ENCODE measurements at regions not wholly inside any gene's neighbourhood (a gene's known extent, or its start where the extent isn't known, plus 50 kb on each side); places are given as distances from the start of the nearest gene placed in this dataset.

DNA sequence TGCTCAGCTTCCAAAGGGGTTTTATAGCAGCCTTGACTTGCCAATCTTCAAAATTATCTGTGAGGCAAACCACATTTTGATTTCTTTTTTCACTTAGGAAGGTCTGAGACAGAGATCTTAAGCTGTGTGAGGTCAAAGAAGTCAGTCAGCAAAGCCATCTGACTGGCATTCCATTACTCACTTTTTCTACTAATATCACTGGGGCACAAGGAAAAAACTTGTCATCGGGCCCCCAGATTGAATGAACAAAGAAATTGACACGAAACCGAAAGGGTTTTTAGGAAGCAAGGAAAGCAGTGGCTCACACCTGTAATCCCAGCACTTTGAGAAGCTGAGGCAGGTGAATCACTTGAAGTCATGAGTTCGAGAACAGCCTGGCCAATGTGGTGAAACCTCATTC, 78.5 kb upstream of the FRMD4A start:
- TF ChIP-seq NFIC (IDR thresholded peaks at IDR 0.05; ENCODE audit: borderline replicate concordance) (no peak), JUND (IDR thresholded peaks at IDR 0.05) (no peak), CTCF (IDR thresholded peaks at IDR 0.05) (no peak), POLR2AphosphoS5 (IDR thresholded peaks at IDR 0.05; ENCODE audit: low read depth, low read length) (no peak), CHD2 (IDR thresholded peaks at IDR 0.05; ENCODE audit: low read length, partially characterized antibody) (no peak), SIN3A (IDR thresholded peaks at IDR 0.05; ENCODE audit: borderline replicate concordance, low read depth, low read length) (no peak), RFX5 (IDR thresholded peaks at IDR 0.05; ENCODE audit: low read length) (no peak), MAX (IDR thresholded peaks at IDR 0.05; ENCODE audit: low read depth) (no peak), MXI1 (IDR thresholded peaks at IDR 0.05; ENCODE audit: low read depth, low read length) (no peak)
- TF ChIP-seq, protein P1, sequence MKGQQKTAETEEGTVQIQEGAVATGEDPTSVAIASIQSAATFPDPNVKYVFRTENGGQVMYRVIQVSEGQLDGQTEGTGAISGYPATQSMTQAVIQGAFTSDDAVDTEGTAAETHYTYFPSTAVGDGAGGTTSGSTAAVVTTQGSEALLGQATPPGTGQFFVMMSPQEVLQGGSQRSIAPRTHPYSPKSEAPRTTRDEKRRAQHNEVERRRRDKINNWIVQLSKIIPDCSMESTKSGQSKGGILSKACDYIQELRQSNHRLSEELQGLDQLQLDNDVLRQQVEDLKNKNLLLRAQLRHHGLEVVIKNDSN (IDR thresholded peaks at IDR 0.05; ENCODE audit: borderline replicate concordance, low read depth), result no peak

Data from SK-N-SH (cell line).